Erythroblast (primary cell): ENCODE measurements at regions not wholly inside any gene's neighbourhood (a gene's known extent, or its start where the extent isn't known, plus 50 kb on each side); places are given as distances from the start of the nearest gene placed in this dataset.

Experiments
- GATA1 ChIP-seq: IDR thresholded peaks from 2 replicates; pipeline ENCODE4 v1.6.1; 2011; ENCODE audit warnings: low read depth, mild to moderate bottlenecking, control low read depth, low read length, moderate library complexity
- POLR2A ChIP-seq: IDR thresholded peaks from 2 replicates; pipeline ENCODE4 v1.6.1; 2011; ENCODE audit warnings: mild to moderate bottlenecking, low read length

DNA sequence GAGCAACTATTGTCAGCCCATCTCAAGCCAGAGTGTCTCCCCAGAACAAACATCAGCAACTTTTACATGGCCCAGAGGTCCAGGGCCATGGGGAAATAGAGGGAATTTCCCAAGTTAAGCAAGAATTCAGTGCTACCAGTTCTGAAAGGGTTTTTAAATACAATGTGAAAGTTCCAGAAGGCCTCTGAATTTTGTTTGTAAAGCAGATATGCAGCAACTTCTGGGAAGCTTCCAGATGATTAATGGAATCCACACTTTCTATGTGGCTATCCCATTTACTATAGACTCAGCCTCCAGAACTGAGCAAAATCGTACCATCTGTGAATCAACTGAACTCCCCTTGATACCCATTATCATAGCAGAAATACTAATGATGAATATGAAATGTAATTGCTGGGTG, 93.8 kb downstream of the FEM1C start:
- TF ChIP-seq POLR2A (no peak), GATA1 (no peak)
